GM23248 (cell line): ENCODE measurements at regions not wholly inside any gene's neighbourhood (a gene's known extent, or its start where the extent isn't known, plus 50 kb on each side); places are given as distances from the start of the nearest gene placed in this dataset.

Experiments used
- EZH2 ChIP-seq: fragments of 200-600 bp; sonication (generic); IDR thresholded peaks from 2 replicates; pipeline ENCODE4 v1.6.1; 2018; ENCODE audit warnings: antibody characterized with exemption, mild to moderate bottlenecking; ENCODE audit not compliant: insufficient read depth, poor library complexity, severe bottlenecking
- EZH2phosphoT487 ChIP-seq: fragments of 200-600 bp; sonication (generic); IDR thresholded peaks from 2 replicates; pipeline ENCODE4 v1.6.1; 2018; ENCODE audit warnings: antibody characterized with exemption, moderate library complexity, mild to moderate bottlenecking, low read depth; ENCODE audit not compliant: insufficient read depth

GRCh38 chr10:131692176-131692575 lies 208.6 kb upstream of the PPP2R2D start:
- TF ChIP-seq EZH2: no peak
- TF ChIP-seq EZH2phosphoT487: no peak
